ENCODE measurements at regions not wholly inside any gene's neighbourhood (a gene's known extent, or its start where the extent isn't known, plus 50 kb on each side); places are given as distances from the start of the nearest gene placed in this dataset.

- no peak overlapping the region for H2AFZ ChIP-seq (ENCODE audit: low read depth, low read length)
- no peak for TF ChIP-seq EZH2 (IDR thresholded peaks at IDR 0.05; ENCODE audit: borderline replicate concordance, insufficient read depth, low read length, poor library complexity, severe bottlenecking)
- TF ChIP-seq SMC3 (conservative IDR thresholded peaks at IDR 0.05; ENCODE audit: poor library complexity) = no peak
- H3K9me2 ChIP-seq (ENCODE audit: insufficient read depth, low read length) = no peaks in the 10 kb centered on the region
- H3K4me2 ChIP-seq (ENCODE audit: low read length) = no peak overlapping the region
- H3K9ac ChIP-seq (ENCODE audit: low read length) = no peak overlapping the region
- H4K20me1 ChIP-seq (ENCODE audit: insufficient read depth) = no peaks in the 10 kb centered on the region
- H3K27ac ChIP-seq (ENCODE audit: low read length) = no peak overlapping the region
- H3K4me3 ChIP-seq (ENCODE audit: low read length) = no peak overlapping the region
- no peaks in the 10 kb centered on the region for H3K27me3 ChIP-seq (ENCODE audit: insufficient read depth, low read depth, low read length)
- no peaks in the 10 kb centered on the region for H3K9me3 ChIP-seq (ENCODE audit: low read length)
- H3F3A ChIP-seq (ENCODE audit: insufficient read depth, low read length, poor library complexity, severe bottlenecking) = no peaks in the 10 kb centered on the region
- no peaks in the 10 kb centered on the region for H3K79me2 ChIP-seq (replicated peaks; ENCODE audit: insufficient read depth, low read length)
- no peaks in the 10 kb centered on the region for H3K36me3 ChIP-seq (ENCODE audit: insufficient read depth, low read length)
Observed at GRCh38 chr4:38411981-38412536, 251.9 kb upstream of the KLF3 start.

GRCh38 chr4:38413524-38414341, 250.3 kb upstream of the KLF3 start:
- Histone ChIP-seq H3K4me3 (ENCODE audit: low read length) (no peak overlapping the region), H3K9me3 (ENCODE audit: low read length) (no peaks in the 10 kb centered on the region), H3K9me2 (ENCODE audit: insufficient read depth, low read length) (no peaks in the 10 kb centered on the region), H2AFZ (ENCODE audit: low read depth, low read length) (no peak overlapping the region), H3K9ac (ENCODE audit: low read length) (no peak overlapping the region), H3K79me2 (replicated peaks; ENCODE audit: insufficient read depth, low read length) (no peaks in the 10 kb centered on the region), H3K4me2 (ENCODE audit: low read length) (no peak overlapping the region), H3K27ac (ENCODE audit: low read length) (no peak overlapping the region), H3K27me3 (ENCODE audit: insufficient read depth, low read depth, low read length) (no peaks in the 10 kb centered on the region), H4K20me1 (ENCODE audit: insufficient read depth) (no peaks in the 10 kb centered on the region), H3F3A (ENCODE audit: insufficient read depth, low read length, poor library complexity, severe bottlenecking) (no peaks in the 10 kb centered on the region), H3K36me3 (ENCODE audit: insufficient read depth, low read length) (no peaks in the 10 kb centered on the region)
- TF ChIP-seq SMC3 (conservative IDR thresholded peaks at IDR 0.05; ENCODE audit: poor library complexity) = no peak
- TF ChIP-seq POLR2AphosphoS5 (IDR thresholded peaks at IDR 0.05) = no peak
- no peak for TF ChIP-seq MXI1 (conservative IDR thresholded peaks at IDR 0.05; ENCODE audit: poor library complexity, severe bottlenecking)
- no peak for TF ChIP-seq TAF1 (IDR thresholded peaks at IDR 0.05; ENCODE audit: low read depth)
- no peak for TF ChIP-seq CTCF (IDR thresholded peaks at IDR 0.05; ENCODE audit: poor library complexity, severe bottlenecking)
- TF ChIP-seq RAD21 (conservative IDR thresholded peaks at IDR 0.05) = no peak
- TF ChIP-seq REST (IDR thresholded peaks at IDR 0.05; ENCODE audit: borderline replicate concordance) = no peak
- no peak for TF ChIP-seq EP300 (conservative IDR thresholded peaks at IDR 0.05; ENCODE audit: poor library complexity, severe bottlenecking)
- TF ChIP-seq EZH2 (IDR thresholded peaks at IDR 0.05; ENCODE audit: borderline replicate concordance, insufficient read depth, low read length, poor library complexity, severe bottlenecking) = no peak
